ENCODE measurements at regions not wholly inside any gene's neighbourhood (a gene's known extent, or its start where the extent isn't known, plus 50 kb on each side); places are given as distances from the start of the nearest gene placed in this dataset.
A peak's percentile ranks its signal among the peaks of the same experiment; 100 is the strongest.

GRCh38 chr2:156115338-156115737, 217.2 kb downstream of the NR4A2 start:
- no peaks in the 10 kb centered on the region for H3K79me2 ChIP-seq (ENCODE audit: control insufficient read depth, insufficient read depth, low read length)
- no peaks in the 10 kb centered on the region for H3K27me3 ChIP-seq (ENCODE audit: control insufficient read depth, insufficient read depth, low read length)
- H2AFZ ChIP-seq (ENCODE audit: low read length): no peak overlapping the region
- H3K36me3 ChIP-seq (ENCODE audit: control insufficient read depth, insufficient read depth, low read length): no peaks in the 10 kb centered on the region
- no peak overlapping the region for H3K27ac ChIP-seq (ENCODE audit: insufficient read depth, low read length)
- H4K20me1 ChIP-seq (ENCODE audit: control insufficient read depth, extremely low read depth, insufficient read depth, low read length): no peaks in the 10 kb centered on the region
- no peaks in the 10 kb centered on the region for H3K4me1 ChIP-seq (ENCODE audit: control insufficient read depth, extremely low read depth, insufficient read depth, low read length)
- no peaks in the 10 kb centered on the region for H3K9me3 ChIP-seq (ENCODE audit: control insufficient read depth, insufficient read depth, low read depth, low read length)
- H3K9ac ChIP-seq (ENCODE audit: insufficient read depth, low read length): no peak overlapping the region
- no peak overlapping the region for H3K4me3 ChIP-seq (replicated peaks in 1 of 4; ENCODE audit: control extremely low read depth in 1 of 4, insufficient read depth in 1 of 4, low read depth in 3 of 4, low read length in 4 of 4)
- DNase-seq (ENCODE audit: low read depth in 2 of 2): peak in 1 of 2 donors; percentile 78
- TF ChIP-seq EZH2 (IDR thresholded peaks at IDR 0.05; ENCODE audit: low read length, missing control alignments) (no peak), CTCF (conservative IDR thresholded peaks at IDR 0.05 in 1 of 2, IDR thresholded peaks at IDR 0.05 in 1 of 2; ENCODE audit: low read depth in 1 of 2, low read length in 2 of 2) (no peak)
- H3K4me2 ChIP-seq (ENCODE audit: extremely low read depth, insufficient read depth, low read length): no peak overlapping the region

GRCh38 chr2:156112323-156112722, 220.2 kb downstream of the NR4A2 start:
- DNase-seq (ENCODE audit: low read depth in 2 of 2): no peak
- Histone ChIP-seq H3K4me3 (replicated peaks in 1 of 4; ENCODE audit: control extremely low read depth in 1 of 4, insufficient read depth in 1 of 4, low read depth in 3 of 4, low read length in 4 of 4) (no peak overlapping the region), H3K9me3 (ENCODE audit: control insufficient read depth, insufficient read depth, low read depth, low read length) (no peaks in the 10 kb centered on the region), H3K36me3 (ENCODE audit: control insufficient read depth, insufficient read depth, low read length) (no peaks in the 10 kb centered on the region), H3K4me1 (ENCODE audit: control insufficient read depth, extremely low read depth, insufficient read depth, low read length) (no peaks in the 10 kb centered on the region), H4K20me1 (ENCODE audit: control insufficient read depth, extremely low read depth, insufficient read depth, low read length) (no peaks in the 10 kb centered on the region), H2AFZ (ENCODE audit: low read length) (no peak overlapping the region), H3K4me2 (ENCODE audit: extremely low read depth, insufficient read depth, low read length) (no peak overlapping the region), H3K27me3 (ENCODE audit: control insufficient read depth, insufficient read depth, low read length) (no peaks in the 10 kb centered on the region), H3K27ac (ENCODE audit: insufficient read depth, low read length) (no peak overlapping the region), H3K9ac (ENCODE audit: insufficient read depth, low read length) (no peak overlapping the region), H3K79me2 (ENCODE audit: control insufficient read depth, insufficient read depth, low read length) (no peaks in the 10 kb centered on the region)
- TF ChIP-seq CTCF (conservative IDR thresholded peaks at IDR 0.05 in 1 of 2, IDR thresholded peaks at IDR 0.05 in 1 of 2; ENCODE audit: low read depth in 1 of 2, low read length in 2 of 2): no peak
- TF ChIP-seq EZH2 (IDR thresholded peaks at IDR 0.05; ENCODE audit: low read length, missing control alignments): no peak

- DNase-seq (ENCODE audit: low read depth in 2 of 2): no peak
- no peaks in the 10 kb centered on the region for H3K9me3 ChIP-seq (ENCODE audit: control insufficient read depth, insufficient read depth, low read depth, low read length)
- no peak overlapping the region for H3K4me2 ChIP-seq (ENCODE audit: extremely low read depth, insufficient read depth, low read length)
- no peaks in the 10 kb centered on the region for H4K20me1 ChIP-seq (ENCODE audit: control insufficient read depth, extremely low read depth, insufficient read depth, low read length)
- H3K36me3 ChIP-seq (ENCODE audit: control insufficient read depth, insufficient read depth, low read length): no peaks in the 10 kb centered on the region
- TF ChIP-seq CTCF (conservative IDR thresholded peaks at IDR 0.05 in 1 of 2, IDR thresholded peaks at IDR 0.05 in 1 of 2; ENCODE audit: low read depth in 1 of 2, low read length in 2 of 2) (no peak), EZH2 (IDR thresholded peaks at IDR 0.05; ENCODE audit: low read length, missing control alignments) (no peak)
- no peak overlapping the region for H2AFZ ChIP-seq (ENCODE audit: low read length)
- H3K79me2 ChIP-seq (ENCODE audit: control insufficient read depth, insufficient read depth, low read length): no peaks in the 10 kb centered on the region
- no peaks in the 10 kb centered on the region for H3K4me1 ChIP-seq (ENCODE audit: control insufficient read depth, extremely low read depth, insufficient read depth, low read length)
- no peaks in the 10 kb centered on the region for H3K27me3 ChIP-seq (ENCODE audit: control insufficient read depth, insufficient read depth, low read length)
- no peak overlapping the region for H3K4me3 ChIP-seq (replicated peaks in 1 of 4; ENCODE audit: control extremely low read depth in 1 of 4, insufficient read depth in 1 of 4, low read depth in 3 of 4, low read length in 4 of 4)
- no peak overlapping the region for H3K9ac ChIP-seq (ENCODE audit: insufficient read depth, low read length)
- no peak overlapping the region for H3K27ac ChIP-seq (ENCODE audit: insufficient read depth, low read length)
Measured at GRCh38 chr2:156110890-156111289, 221.6 kb downstream of the NR4A2 start.

Data from fibroblast of lung (primary cell).